GM18498 (cell line): ENCODE measurements at regions not wholly inside any gene's neighbourhood (a gene's known extent, or its start where the extent isn't known, plus 50 kb on each side); places are given as distances from the start of the nearest gene placed in this dataset.
"Not testable (repeated sequence)": the region's sequence is repeated elsewhere in the genome, so short reads cannot be mapped to it uniquely, and the experiment has no call there.

Experiments used
- ATAC-seq: cut with Tn5 transposase; IDR thresholded peaks from one replicate; pipeline ENCODE4 v1.9.1; 2021; ENCODE audit warnings: mild to moderate bottlenecking, moderate library complexity; ENCODE audit not compliant: unreplicated experiment

DNA sequence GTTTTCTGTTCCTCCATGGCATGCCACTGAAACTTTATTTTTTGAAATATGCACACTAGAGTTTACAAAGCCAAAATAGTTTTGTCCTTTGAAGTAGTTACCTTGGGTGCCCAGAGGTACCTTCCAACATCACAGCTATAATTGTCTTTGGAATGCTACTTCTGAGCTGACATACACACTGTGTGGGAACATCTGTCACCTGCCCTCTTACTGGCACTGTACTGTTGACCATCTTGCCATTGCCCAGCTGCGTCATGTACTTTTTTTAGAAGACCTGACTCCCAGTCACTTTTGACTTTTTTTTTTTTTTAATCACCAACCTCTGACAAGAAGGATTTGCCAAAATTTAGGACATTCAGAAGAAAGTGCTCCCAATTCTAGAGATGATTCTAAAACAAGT lies 200.5 kb upstream of the CXorf66 start:
- ATAC-seq = no peak

GRCh38 chrX:140164391-140164790 lies 199.1 kb upstream of the CXorf66 start:
- ATAC-seq = no peak

DNA sequence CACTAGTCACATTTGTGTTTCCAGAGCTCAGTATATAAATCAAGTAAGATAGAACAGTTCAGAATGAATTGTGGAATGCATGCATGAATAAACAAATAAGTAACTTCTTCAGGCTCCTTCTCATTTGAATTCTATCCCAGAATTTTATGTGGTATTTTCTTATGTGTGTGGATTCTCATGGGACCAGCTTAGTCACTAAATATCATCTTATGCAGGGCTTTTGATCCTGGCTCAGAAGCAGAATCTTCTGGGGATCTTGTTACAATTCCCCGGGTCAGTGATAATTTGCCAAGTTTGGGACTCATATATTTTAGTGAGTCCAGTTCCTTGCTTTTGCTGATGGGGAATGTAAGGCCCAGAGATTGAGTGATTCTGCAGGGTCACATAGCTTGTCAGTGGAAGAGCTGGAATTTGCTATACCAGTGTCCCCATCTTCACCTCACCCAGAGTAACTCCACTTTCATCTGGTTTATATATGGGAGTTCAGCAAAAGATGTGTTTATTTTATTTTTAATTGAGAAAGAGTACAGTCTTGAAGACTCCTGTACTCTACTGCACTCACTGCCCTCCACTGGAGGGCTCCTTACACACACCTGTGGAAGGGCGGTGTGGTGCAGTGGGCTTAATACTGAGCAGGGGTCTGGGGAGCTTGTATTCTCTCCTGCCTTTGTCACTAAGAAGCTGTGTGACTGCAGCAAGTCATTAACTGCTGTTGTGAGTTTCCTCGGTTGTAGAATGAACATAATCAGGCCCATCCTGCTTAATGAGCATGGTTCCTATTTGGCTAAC lies 198.2 kb upstream of the CXorf66 start:
- ATAC-seq = no peak

DNA sequence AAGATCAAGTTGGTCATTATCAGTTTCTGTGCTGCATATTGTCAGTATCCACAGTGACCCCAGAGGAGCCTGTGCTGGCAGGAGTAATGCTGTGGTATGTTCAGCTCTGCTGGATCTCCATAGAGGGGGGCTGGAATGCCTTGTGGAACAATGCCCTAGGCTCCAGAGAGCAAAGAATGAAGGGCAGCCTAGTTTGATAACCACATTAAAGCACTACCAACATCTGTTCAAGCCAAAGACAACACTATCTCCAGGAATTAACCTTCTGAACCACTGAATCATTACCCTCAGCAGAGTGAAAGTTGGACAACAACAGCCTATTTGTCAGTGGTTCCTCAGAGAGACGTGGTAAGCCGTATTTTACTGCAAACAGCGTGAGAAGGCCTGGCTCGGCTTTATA lies 192.3 kb upstream of the CXorf66 start:
- no peak for ATAC-seq

GRCh38 chrX:140157143-140157542 lies 191.8 kb upstream of the CXorf66 start:
- ATAC-seq = no peak

DNA sequence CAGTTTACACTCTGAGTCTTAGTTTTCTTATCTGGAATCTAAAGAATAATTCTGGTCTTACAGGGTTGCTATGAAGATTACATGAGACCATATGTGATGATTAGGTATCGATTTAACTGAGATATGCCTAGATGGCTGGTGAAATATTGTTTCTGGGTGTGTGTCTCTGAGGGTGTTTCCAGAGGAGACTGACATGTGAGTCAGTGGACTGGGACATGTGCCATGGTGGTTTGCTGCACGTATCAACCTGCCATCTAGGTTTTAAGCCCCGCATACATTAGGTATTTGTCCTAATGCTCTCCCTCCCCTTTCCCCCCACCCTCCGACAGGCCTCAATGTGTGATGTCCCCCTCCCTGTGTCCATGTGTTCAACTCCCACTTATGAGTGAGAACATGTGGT lies 186.0 kb upstream of the CXorf66 start:
- ATAC-seq = no peak

- ATAC-seq = no peak
These were observed 184.4 kb upstream of the CXorf66 start for GRCh38 chrX:140149761-140150160.

DNA sequence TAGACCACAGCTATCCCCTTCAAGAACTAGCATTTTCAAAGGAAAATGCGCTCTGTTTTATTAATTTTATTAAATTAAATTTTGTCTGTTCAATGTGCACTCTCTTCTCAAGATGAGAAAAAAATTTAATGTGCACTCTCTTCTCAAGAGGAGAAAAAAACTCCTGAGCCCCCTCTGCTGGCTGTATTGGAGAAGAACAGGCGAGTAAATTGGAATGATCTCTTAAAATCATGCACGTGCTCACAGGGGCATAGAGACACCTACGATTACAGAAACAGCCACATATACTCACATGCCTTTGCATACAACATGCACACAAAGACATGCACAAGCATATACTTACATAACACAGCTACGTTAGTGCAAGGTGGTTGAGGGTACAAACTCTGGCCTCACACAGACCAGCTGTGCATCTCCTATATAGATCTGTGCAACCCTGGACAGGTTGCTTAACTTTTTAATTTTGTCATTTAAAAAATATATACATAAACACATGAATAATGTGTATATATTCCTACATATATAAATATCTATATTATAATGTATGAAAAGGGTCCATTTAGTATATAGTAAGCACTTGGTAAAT lies 176.2 kb upstream of the CXorf66 start:
- peak; percentile 70 for ATAC-seq

GRCh38 chrX:140138492-140138891 lies 173.2 kb upstream of the CXorf66 start:
- ATAC-seq = not testable (repeated sequence)

- not testable (repeated sequence) for ATAC-seq
These were observed 172.7 kb upstream of the CXorf66 start for GRCh38 chrX:140138065-140138464.

GRCh38 chrX:140132937-140133336 lies 167.6 kb upstream of the CXorf66 start:
- no peak for ATAC-seq

DNA sequence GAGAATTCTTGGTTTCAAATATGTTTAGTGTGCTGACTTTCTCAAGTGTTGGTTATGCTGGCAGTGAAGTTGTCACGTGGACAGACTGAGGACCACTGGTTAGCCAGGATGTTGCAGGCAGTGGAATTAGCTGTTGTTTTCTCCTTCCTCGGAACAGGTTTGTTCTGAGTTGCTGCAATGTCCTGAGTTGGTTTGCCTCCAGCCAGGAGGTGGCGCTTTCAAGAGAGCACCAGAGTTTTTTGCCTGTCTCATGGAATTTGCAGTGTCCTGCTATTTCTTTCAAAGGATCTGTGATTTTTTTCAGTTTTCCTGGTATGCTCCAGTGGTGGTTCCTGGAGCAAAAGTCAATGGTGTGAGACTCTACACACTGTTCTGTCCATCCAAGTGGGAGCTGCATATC lies 158.1 kb upstream of the CXorf66 start:
- no peak for ATAC-seq

DNA sequence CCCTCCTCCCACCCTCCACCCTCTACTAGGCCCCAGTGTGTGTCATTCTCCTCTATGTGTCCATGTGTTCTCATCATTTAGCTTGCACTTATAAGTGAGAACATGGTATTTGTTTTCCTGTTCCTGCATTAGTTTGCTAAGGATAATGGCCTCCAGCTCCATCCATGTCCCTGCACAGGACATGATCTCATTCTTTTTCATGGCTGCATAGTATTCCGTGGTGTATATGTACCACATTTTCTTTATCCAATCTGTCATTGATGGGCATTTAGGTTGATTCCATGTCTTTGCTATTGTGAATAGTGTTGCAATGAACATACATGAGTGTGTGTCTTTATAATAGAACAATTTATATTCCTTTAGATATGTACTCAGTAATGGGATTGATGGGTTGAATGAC lies 148.7 kb upstream of the CXorf66 start:
- ATAC-seq = not testable (repeated sequence)

DNA sequence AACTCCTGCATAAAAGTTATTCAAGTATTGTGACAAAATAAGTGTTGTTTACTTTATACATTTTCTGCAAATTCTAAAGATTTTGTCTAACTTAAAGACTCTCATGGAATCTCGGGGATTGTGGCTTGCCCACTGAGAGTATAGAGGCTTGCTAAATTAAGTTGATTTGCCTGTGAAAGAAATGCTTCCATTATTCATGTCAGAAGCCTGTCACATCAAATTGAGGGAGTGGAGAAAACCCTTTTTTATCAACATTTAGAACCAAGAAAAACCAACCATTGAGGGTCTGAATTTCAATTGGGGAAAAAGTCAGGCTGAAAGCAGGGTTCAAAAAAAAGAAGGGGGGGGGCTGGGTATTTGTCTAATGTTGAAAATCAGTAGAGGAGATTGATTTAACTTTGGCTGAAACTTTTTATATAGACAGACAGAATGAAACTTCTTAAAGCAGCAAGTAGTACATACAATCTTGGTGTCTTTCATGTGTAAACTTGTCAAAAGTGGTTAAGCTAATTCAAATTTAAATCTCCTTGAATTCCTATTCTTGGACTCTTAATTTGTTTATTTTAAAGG lies 144.8 kb upstream of the CXorf66 start:
- ATAC-seq = no peak

- no peak for ATAC-seq
These were observed 139.4 kb upstream of the CXorf66 start for GRCh38 chrX:140104760-140105159.

- no peak for ATAC-seq
These were observed 133.9 kb upstream of the CXorf66 start for GRCh38 chrX:140099221-140099620.

GRCh38 chrX:140092121-140092520 lies 126.8 kb upstream of the CXorf66 start:
- ATAC-seq = no peak

- ATAC-seq = peak; percentile 78
These were observed 126.0 kb upstream of the CXorf66 start for GRCh38 chrX:140091125-140091886.

GRCh38 chrX:140090800-140091124 lies 125.4 kb upstream of the CXorf66 start:
- ATAC-seq = no peak

- ATAC-seq = no peak
These were observed 123.1 kb upstream of the CXorf66 start for GRCh38 chrX:140088438-140088837.

- ATAC-seq = no peak
These were observed 122.6 kb upstream of the CXorf66 start for GRCh38 chrX:140087875-140088274.

- no peak for ATAC-seq
These were observed 121.4 kb upstream of the CXorf66 start for GRCh38 chrX:140086691-140087090.
